WTC11 (cell line): ENCODE measurements at regions not wholly inside any gene's neighbourhood (a gene's known extent, or its start where the extent isn't known, plus 50 kb on each side); places are given as distances from the start of the nearest gene placed in this dataset.

ENCODE experiments used
- ATAC-seq: fragments of 200-7000 bp; cut with Tn5 transposase; 2 replicates; pipeline ENCODE4 v1.10.0; 2021; ENCODE audit warnings: mild to moderate bottlenecking, moderate library complexity
- CTCF ChIA-PET: fragments of 300-600 bp; sonication (Branson Sonifier 250); formaldehyde crosslinking; loops from one replicate; lab custom pipeline; 2021; ENCODE audit warnings: antibody characterized with exemption; lab: Charles Lee
- POLR2A ChIA-PET: fragments of 350-600 bp; sonication (Branson Sonifier 250); formaldehyde crosslinking; loops from one replicate; lab custom pipeline; 2021; ENCODE audit warnings: antibody characterized with exemption; lab: Charles Lee
- DNase-seq: peaks from one replicate; pipeline ENCODE4 v3.0.0; 2021; ENCODE audit warnings: low spot score
- H3K27ac Mint-ChIP-seq: 2 replicates; pipeline ENCODE4 v1.8.0; 2021; ENCODE audit warnings: mixed read lengths
- H3K27me3 Mint-ChIP-seq: 2 replicates; pipeline ENCODE4 v1.8.0; 2021; ENCODE audit warnings: low read depth, mild to moderate bottlenecking, moderate library complexity, mixed read lengths
- H3K36me3 Mint-ChIP-seq: 2 replicates; pipeline ENCODE4 v1.8.0; 2021; ENCODE audit warnings: mixed read lengths
- H3K4me1 Mint-ChIP-seq: 2 replicates; pipeline ENCODE4 v1.8.0; 2022; ENCODE audit warnings: mixed read lengths
- H3K4me3 Mint-ChIP-seq: 2 replicates; pipeline ENCODE4 v1.8.0; 2021; ENCODE audit warnings: mild to moderate bottlenecking, moderate library complexity, mixed read lengths
- H3K9me3 Mint-ChIP-seq: 2 replicates; pipeline ENCODE4 v1.8.0; 2021; ENCODE audit warnings: mixed read lengths
- CBFB ChIP-seq: sonication (generic); formaldehyde crosslinking; IDR thresholded peaks from 2 replicates; pipeline ENCODE4 v1.8.1; 2022; ENCODE audit warnings: mild to moderate bottlenecking, low read depth, missing genetic modification reagents
- GABPB1 ChIP-seq: sonication (generic); formaldehyde crosslinking; IDR thresholded peaks from 2 replicates; pipeline ENCODE4 v1.8.1; 2023; ENCODE audit warnings: mild to moderate bottlenecking, missing genetic modification reagents
- GTF2I ChIP-seq: fragments of 250-450 bp; sonication (Bioruptor Pico); conservative IDR thresholded peaks from 2 replicates; pipeline ENCODE4 v1.4.0; 2021; ENCODE audit warnings: mild to moderate bottlenecking
- JUN ChIP-seq: sonication (generic); formaldehyde crosslinking; IDR thresholded peaks from 2 replicates; pipeline ENCODE4 v1.8.0; 2023; ENCODE audit warnings: mild to moderate bottlenecking, missing genetic modification reagents
- NFE2L1 ChIP-seq: sonication (generic); formaldehyde crosslinking; IDR thresholded peaks from 2 replicates; pipeline ENCODE4 v1.8.1; 2023; ENCODE audit warnings: missing genetic modification reagents
- TCF7 ChIP-seq: sonication (generic); formaldehyde crosslinking; IDR thresholded peaks from 2 replicates; pipeline ENCODE4 v1.8.0; 2022; ENCODE audit warnings: mild to moderate bottlenecking, low read depth, missing genetic modification reagents, moderate library complexity
- ZNF219 ChIP-seq: sonication (generic); formaldehyde crosslinking; IDR thresholded peaks from 2 replicates; pipeline ENCODE4 v1.8.0; 2023; ENCODE audit warnings: missing genetic modification reagents, mild to moderate bottlenecking, borderline replicate concordance
- ZNF317 ChIP-seq: sonication (generic); formaldehyde crosslinking; IDR thresholded peaks from 2 replicates; pipeline ENCODE4 v1.8.1; 2023; ENCODE audit warnings: low read depth, mild to moderate bottlenecking, moderate library complexity, missing genetic modification reagents, borderline replicate concordance
- TF ChIP-seq, protein P1 (sequence below): sonication (generic); formaldehyde crosslinking; IDR thresholded peaks from 2 replicates; pipeline ENCODE4 v1.8.1; 2022; ENCODE audit warnings: low read depth, missing genetic modification reagents, borderline replicate concordance
- TF ChIP-seq, protein P2 (sequence below): sonication (generic); formaldehyde crosslinking; IDR thresholded peaks from 2 replicates; pipeline ENCODE4 v1.8.0; 2023; ENCODE audit warnings: missing genetic modification reagents
- TF ChIP-seq, protein P3 (sequence below): fragments of 250-450 bp; sonication (Bioruptor Pico); IDR thresholded peaks from 2 replicates; pipeline ENCODE4 v1.9.0; 2021; ENCODE audit warnings: moderate library complexity, mild to moderate bottlenecking, inconsistent platforms, borderline replicate concordance
- TF ChIP-seq, protein P4 (sequence below): sonication (generic); formaldehyde crosslinking; IDR thresholded peaks from 2 replicates; pipeline ENCODE4 v1.8.1; 2023; ENCODE audit warnings: mild to moderate bottlenecking, missing genetic modification reagents, moderate library complexity
- TF ChIP-seq, protein P5 (sequence below): sonication (generic); formaldehyde crosslinking; IDR thresholded peaks from 2 replicates; pipeline ENCODE4 v1.8.1; 2023; ENCODE audit warnings: mild to moderate bottlenecking, missing genetic modification reagents
- TF ChIP-seq, protein P6 (sequence below): sonication (generic); formaldehyde crosslinking; IDR thresholded peaks from 2 replicates; pipeline ENCODE4 v1.8.0; 2022; ENCODE audit warnings: mild to moderate bottlenecking, missing genetic modification reagents
- TF ChIP-seq, protein P7 (sequence below): sonication (generic); formaldehyde crosslinking; IDR thresholded peaks from 2 replicates; pipeline ENCODE4 v1.8.1; 2023; ENCODE audit warnings: mild to moderate bottlenecking, missing genetic modification reagents, borderline replicate concordance
- TF ChIP-seq, protein P8 (sequence below): fragments of 250-450 bp; sonication (Bioruptor Pico); IDR thresholded peaks from 2 replicates; pipeline ENCODE4 v1.8.0; 2021; ENCODE audit warnings: mild to moderate bottlenecking
- TF ChIP-seq, protein P9 (sequence below): sonication (generic); formaldehyde crosslinking; conservative IDR thresholded peaks from 2 replicates; pipeline ENCODE4 v1.8.1; 2022; ENCODE audit warnings: mild to moderate bottlenecking, missing genetic modification reagents

DNA sequence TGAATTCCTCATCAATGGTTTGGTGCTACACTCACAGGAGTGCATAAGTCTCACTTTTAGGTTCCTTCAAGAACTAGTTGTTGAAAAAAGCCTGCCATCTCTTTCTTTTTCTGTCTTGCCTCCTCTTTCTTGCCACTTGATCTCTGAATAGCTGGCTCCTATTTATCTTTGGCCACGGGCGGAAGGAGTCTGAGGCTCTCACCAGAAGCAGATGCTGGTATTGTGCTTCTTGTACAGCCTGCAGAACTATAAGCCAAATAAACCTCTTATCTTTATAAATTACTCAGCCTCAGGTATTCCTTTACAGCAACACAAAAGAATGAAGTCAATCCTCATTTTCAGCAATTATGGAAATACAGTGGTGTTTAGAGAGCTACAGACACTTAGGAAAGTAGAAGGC lies 247.1 kb upstream of the PRR16 start:
- POLR2A ChIA-PET, result no interaction called here
- Mint-ChIP-seq H3K9me3 (peaks cover 8% of the 10 kb centered on the region; the same call in 1 of the 2 replicates), H3K4me3 (no peak overlapping the region), H3K4me1 (no peaks in the 10 kb centered on the region), H3K36me3 (no peaks in the 10 kb centered on the region)
- CTCF ChIA-PET, result interaction anchor here (1.4 kb wide), 1 partner anchor 11 kb away, joined by 3 read pairs; no protein-coding TSS in a partner anchor
- no peak for DNase-seq
- TF ChIP-seq GABPB1 (CRISPR knock-in tag) (no peak), ZNF317 (CRISPR knock-in tag) (no peak), GTF2I (CRISPR knock-in tag) (no peak), NFE2L1 (CRISPR knock-in tag) (no peak), ZNF219 (no peak), JUN (CRISPR knock-in tag) (no peak), TCF7 (CRISPR knock-in tag) (no peak), CBFB (no peak)
- TF ChIP-seq, protein P1, sequence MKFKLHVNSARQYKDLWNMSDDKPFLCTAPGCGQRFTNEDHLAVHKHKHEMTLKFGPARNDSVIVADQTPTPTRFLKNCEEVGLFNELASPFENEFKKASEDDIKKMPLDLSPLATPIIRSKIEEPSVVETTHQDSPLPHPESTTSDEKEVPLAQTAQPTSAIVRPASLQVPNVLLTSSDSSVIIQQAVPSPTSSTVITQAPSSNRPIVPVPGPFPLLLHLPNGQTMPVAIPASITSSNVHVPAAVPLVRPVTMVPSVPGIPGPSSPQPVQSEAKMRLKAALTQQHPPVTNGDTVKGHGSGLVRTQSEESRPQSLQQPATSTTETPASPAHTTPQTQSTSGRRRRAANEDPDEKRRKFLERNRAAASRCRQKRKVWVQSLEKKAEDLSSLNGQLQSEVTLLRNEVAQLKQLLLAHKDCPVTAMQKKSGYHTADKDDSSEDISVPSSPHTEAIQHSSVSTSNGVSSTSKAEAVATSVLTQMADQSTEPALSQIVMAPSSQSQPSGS, result no peak
- TF ChIP-seq, protein P2, sequence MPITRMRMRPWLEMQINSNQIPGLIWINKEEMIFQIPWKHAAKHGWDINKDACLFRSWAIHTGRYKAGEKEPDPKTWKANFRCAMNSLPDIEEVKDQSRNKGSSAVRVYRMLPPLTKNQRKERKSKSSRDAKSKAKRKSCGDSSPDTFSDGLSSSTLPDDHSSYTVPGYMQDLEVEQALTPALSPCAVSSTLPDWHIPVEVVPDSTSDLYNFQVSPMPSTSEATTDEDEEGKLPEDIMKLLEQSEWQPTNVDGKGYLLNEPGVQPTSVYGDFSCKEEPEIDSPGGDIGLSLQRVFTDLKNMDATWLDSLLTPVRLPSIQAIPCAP (CRISPR knock-in tag), result no peak
- TF ChIP-seq, protein P3, sequence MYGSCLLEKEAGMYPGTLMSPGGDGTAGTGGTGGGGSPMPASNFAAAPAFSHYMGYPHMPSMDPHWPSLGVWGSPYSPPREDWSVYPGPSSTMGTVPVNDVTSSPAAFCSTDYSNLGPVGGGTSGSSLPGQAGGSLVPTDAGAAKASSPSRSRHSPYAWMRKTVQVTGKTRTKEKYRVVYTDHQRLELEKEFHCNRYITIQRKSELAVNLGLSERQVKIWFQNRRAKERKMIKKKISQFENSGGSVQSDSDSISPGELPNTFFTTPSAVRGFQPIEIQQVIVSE (CRISPR knock-in tag), result no peak
- TF ChIP-seq, protein P4, sequence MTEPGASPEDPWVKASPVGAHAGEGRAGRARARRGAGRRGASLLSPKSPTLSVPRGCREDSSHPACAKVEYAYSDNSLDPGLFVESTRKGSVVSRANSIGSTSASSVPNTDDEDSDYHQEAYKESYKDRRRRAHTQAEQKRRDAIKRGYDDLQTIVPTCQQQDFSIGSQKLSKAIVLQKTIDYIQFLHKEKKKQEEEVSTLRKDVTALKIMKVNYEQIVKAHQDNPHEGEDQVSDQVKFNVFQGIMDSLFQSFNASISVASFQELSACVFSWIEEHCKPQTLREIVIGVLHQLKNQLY (CRISPR knock-in tag), result no peak
- TF ChIP-seq, protein P5, sequence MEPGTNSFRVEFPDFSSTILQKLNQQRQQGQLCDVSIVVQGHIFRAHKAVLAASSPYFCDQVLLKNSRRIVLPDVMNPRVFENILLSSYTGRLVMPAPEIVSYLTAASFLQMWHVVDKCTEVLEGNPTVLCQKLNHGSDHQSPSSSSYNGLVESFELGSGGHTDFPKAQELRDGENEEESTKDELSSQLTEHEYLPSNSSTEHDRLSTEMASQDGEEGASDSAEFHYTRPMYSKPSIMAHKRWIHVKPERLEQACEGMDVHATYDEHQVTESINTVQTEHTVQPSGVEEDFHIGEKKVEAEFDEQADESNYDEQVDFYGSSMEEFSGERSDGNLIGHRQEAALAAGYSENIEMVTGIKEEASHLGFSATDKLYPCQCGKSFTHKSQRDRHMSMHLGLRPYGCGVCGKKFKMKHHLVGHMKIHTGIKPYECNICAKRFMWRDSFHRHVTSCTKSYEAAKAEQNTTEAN (CRISPR knock-in tag), result no peak
- TF ChIP-seq, protein P6, sequence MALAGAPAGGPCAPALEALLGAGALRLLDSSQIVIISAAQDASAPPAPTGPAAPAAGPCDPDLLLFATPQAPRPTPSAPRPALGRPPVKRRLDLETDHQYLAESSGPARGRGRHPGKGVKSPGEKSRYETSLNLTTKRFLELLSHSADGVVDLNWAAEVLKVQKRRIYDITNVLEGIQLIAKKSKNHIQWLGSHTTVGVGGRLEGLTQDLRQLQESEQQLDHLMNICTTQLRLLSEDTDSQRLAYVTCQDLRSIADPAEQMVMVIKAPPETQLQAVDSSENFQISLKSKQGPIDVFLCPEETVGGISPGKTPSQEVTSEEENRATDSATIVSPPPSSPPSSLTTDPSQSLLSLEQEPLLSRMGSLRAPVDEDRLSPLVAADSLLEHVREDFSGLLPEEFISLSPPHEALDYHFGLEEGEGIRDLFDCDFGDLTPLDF (CRISPR knock-in tag), result no peak
- TF ChIP-seq, protein P7, sequence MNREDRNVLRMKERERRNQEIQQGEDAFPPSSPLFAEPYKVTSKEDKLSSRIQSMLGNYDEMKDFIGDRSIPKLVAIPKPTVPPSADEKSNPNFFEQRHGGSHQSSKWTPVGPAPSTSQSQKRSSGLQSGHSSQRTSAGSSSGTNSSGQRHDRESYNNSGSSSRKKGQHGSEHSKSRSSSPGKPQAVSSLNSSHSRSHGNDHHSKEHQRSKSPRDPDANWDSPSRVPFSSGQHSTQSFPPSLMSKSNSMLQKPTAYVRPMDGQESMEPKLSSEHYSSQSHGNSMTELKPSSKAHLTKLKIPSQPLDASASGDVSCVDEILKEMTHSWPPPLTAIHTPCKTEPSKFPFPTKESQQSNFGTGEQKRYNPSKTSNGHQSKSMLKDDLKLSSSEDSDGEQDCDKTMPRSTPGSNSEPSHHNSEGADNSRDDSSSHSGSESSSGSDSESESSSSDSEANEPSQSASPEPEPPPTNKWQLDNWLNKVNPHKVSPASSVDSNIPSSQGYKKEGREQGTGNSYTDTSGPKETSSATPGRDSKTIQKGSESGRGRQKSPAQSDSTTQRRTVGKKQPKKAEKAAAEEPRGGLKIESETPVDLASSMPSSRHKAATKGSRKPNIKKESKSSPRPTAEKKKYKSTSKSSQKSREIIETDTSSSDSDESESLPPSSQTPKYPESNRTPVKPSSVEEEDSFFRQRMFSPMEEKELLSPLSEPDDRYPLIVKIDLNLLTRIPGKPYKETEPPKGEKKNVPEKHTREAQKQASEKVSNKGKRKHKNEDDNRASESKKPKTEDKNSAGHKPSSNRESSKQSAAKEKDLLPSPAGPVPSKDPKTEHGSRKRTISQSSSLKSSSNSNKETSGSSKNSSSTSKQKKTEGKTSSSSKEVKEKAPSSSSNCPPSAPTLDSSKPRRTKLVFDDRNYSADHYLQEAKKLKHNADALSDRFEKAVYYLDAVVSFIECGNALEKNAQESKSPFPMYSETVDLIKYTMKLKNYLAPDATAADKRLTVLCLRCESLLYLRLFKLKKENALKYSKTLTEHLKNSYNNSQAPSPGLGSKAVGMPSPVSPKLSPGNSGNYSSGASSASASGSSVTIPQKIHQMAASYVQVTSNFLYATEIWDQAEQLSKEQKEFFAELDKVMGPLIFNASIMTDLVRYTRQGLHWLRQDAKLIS, result no peak
- TF ChIP-seq, protein P8, sequence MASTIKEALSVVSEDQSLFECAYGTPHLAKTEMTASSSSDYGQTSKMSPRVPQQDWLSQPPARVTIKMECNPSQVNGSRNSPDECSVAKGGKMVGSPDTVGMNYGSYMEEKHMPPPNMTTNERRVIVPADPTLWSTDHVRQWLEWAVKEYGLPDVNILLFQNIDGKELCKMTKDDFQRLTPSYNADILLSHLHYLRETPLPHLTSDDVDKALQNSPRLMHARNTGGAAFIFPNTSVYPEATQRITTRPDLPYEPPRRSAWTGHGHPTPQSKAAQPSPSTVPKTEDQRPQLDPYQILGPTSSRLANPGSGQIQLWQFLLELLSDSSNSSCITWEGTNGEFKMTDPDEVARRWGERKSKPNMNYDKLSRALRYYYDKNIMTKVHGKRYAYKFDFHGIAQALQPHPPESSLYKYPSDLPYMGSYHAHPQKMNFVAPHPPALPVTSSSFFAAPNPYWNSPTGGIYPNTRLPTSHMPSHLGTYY (CRISPR knock-in tag), result no peak
- TF ChIP-seq, protein P9, sequence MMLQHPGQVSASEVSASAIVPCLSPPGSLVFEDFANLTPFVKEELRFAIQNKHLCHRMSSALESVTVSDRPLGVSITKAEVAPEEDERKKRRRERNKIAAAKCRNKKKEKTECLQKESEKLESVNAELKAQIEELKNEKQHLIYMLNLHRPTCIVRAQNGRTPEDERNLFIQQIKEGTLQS, result no peak
- TF ChIP-seq, all 79 proteins: peak for 0
- ATAC-seq, result no peak
- Mint-ChIP-seq H3K27ac (no peak overlapping the region), H3K27me3 (no peaks in the 10 kb centered on the region)
